ENCODE measurements at regions not wholly inside any gene's neighbourhood (a gene's known extent, or its start where the extent isn't known, plus 50 kb on each side); places are given as distances from the start of the nearest gene placed in this dataset.

DNA sequence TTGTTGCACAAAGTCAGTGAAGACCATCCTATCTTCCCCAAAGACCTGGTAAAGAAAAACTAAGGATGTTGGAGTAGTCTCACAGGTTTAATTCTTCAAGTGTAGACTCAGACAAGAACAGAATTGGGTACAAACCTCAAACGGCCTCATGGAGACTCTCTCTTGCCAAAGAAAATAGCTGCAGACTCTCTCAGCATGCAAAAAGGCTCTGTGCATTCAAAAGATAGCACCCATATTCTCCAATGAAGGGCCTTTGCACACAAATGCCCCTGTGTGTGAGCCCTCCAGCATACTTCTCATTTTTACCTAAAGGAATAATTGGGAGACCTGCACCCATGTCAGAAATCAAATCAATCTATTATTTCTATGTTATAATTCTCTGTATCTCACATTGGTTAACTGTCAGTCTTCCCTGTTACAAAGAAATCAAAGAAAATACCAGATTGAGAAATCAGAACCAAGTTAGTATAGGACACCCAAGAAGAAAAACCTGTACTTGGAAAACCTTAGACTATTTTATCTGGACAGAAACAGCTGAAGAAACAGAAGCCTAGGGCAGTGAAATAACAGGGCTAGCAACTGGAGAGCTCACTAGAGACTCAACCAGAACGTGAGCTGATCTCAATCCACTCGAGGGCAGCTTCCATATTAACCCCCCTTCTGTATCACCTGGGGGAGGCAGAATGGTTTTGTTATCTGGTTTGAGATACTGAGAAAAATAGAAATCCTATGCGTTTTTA lies 134.7 kb upstream of the DNAJC10 start:
- TF ChIP-seq, protein P1, sequence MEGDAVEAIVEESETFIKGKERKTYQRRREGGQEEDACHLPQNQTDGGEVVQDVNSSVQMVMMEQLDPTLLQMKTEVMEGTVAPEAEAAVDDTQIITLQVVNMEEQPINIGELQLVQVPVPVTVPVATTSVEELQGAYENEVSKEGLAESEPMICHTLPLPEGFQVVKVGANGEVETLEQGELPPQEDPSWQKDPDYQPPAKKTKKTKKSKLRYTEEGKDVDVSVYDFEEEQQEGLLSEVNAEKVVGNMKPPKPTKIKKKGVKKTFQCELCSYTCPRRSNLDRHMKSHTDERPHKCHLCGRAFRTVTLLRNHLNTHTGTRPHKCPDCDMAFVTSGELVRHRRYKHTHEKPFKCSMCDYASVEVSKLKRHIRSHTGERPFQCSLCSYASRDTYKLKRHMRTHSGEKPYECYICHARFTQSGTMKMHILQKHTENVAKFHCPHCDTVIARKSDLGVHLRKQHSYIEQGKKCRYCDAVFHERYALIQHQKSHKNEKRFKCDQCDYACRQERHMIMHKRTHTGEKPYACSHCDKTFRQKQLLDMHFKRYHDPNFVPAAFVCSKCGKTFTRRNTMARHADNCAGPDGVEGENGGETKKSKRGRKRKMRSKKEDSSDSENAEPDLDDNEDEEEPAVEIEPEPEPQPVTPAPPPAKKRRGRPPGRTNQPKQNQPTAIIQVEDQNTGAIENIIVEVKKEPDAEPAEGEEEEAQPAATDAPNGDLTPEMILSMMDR (IDR thresholded peaks at IDR 0.05): no peak
- no peak for TF ChIP-seq POLR2AphosphoS5 (IDR thresholded peaks at IDR 0.05)
- TF ChIP-seq EP300 (IDR thresholded peaks at IDR 0.05): no peak
- TF ChIP-seq POLR2A (IDR thresholded peaks at IDR 0.05): no peak
